ENCODE measurements at regions not wholly inside any gene's neighbourhood (a gene's known extent, or its start where the extent isn't known, plus 50 kb on each side); places are given as distances from the start of the nearest gene placed in this dataset.

- no peak overlapping the region for H3K4me3 ChIP-seq (replicated peaks; ENCODE audit: low read depth, low read length)
- TF ChIP-seq, protein P1, sequence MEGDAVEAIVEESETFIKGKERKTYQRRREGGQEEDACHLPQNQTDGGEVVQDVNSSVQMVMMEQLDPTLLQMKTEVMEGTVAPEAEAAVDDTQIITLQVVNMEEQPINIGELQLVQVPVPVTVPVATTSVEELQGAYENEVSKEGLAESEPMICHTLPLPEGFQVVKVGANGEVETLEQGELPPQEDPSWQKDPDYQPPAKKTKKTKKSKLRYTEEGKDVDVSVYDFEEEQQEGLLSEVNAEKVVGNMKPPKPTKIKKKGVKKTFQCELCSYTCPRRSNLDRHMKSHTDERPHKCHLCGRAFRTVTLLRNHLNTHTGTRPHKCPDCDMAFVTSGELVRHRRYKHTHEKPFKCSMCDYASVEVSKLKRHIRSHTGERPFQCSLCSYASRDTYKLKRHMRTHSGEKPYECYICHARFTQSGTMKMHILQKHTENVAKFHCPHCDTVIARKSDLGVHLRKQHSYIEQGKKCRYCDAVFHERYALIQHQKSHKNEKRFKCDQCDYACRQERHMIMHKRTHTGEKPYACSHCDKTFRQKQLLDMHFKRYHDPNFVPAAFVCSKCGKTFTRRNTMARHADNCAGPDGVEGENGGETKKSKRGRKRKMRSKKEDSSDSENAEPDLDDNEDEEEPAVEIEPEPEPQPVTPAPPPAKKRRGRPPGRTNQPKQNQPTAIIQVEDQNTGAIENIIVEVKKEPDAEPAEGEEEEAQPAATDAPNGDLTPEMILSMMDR (IDR thresholded peaks at IDR 0.05; ENCODE audit: low read depth, low read length, missing control alignments), result no peak
- peak; percentile 21 for DNase-seq (ENCODE audit: extremely low read depth, low read depth)
Observed at GRCh38 chr4:38290366-38290765, 330.2 kb downstream of the PTTG2 start.

DNA sequence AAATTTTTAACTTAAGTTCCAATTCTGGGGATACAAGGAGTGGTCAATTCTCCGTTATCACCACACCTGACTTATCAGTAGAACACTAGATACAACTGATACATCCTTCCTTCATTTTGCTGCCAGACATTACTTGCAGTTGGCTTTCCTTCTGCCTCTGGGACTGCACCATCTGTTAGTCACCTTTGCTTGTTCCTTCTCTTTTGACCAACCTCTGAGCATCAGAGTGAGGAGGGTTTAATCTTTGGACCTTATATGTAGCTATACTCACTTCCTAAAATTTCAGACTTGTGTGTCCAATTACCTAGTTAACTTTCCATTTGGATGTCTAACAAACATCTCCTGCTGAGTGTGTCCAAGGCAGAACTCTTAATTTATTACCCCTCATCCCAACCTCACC lies 330.7 kb downstream of the PTTG2 start:
- DNase-seq (ENCODE audit: extremely low read depth, low read depth), result no peak
- H3K4me3 ChIP-seq (replicated peaks; ENCODE audit: low read depth, low read length), result no peak overlapping the region
- TF ChIP-seq, protein P1 (IDR thresholded peaks at IDR 0.05; ENCODE audit: low read depth, low read length, missing control alignments), result no peak

DNA sequence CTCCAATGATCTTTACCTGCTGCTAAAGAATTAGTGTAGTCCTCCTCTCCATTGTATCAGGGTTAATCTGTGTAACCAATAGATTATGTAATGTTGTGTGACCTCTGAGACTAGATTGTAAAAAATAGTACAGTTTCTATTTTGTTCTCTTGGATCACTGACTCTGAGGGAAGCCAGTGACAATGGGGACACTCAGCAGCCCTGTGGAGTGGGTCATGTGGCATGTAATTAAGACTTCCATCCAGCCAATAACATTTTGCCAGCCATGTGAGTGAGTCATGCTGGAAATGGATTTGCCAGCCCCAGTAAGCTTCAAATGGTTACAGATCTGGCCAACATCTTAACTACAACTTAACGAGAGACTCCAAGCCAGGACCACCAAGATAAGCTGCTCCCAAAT lies 332.3 kb downstream of the PTTG2 start:
- DNase-seq (ENCODE audit: extremely low read depth, low read depth), result no peak

GRCh38 chr4:38294238-38294637 lies 334.0 kb downstream of the PTTG2 start:
- no peak overlapping the region for H3K4me3 ChIP-seq (replicated peaks; ENCODE audit: low read depth, low read length)
- no peak for DNase-seq (ENCODE audit: extremely low read depth, low read depth)
- TF ChIP-seq, protein P1 (IDR thresholded peaks at IDR 0.05; ENCODE audit: low read depth, low read length, missing control alignments), result no peak

More for the DNA sequence above, 332.3 kb downstream of the PTTG2 start:
- TF ChIP-seq, protein P1 (IDR thresholded peaks at IDR 0.05; ENCODE audit: low read depth, low read length, missing control alignments), result no peak
- no peak overlapping the region for H3K4me3 ChIP-seq (replicated peaks; ENCODE audit: low read depth, low read length)

DNA sequence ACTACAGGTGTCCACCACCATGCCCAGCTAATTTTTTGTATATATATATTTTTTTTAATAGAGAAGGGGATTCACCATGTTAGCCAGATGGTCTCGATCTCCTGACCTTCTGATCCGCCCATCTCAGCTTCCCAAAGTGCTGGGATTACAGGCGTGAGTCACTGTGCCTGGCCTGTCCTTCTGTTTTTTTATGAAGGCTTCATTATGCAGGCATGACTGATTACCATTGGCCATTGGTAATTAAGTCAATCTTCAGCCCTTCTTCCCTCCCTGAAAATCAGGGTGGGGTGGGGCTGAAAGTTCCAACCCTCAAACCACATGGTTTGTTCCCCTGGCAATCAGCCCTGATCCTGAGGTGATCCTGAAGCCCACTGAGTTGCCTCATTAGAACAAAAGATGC lies 336.9 kb downstream of the PTTG2 start:
- no peak overlapping the region for H3K4me3 ChIP-seq (replicated peaks; ENCODE audit: low read depth, low read length)
- TF ChIP-seq, protein P1 (IDR thresholded peaks at IDR 0.05; ENCODE audit: low read depth, low read length, missing control alignments), result no peak

DNA sequence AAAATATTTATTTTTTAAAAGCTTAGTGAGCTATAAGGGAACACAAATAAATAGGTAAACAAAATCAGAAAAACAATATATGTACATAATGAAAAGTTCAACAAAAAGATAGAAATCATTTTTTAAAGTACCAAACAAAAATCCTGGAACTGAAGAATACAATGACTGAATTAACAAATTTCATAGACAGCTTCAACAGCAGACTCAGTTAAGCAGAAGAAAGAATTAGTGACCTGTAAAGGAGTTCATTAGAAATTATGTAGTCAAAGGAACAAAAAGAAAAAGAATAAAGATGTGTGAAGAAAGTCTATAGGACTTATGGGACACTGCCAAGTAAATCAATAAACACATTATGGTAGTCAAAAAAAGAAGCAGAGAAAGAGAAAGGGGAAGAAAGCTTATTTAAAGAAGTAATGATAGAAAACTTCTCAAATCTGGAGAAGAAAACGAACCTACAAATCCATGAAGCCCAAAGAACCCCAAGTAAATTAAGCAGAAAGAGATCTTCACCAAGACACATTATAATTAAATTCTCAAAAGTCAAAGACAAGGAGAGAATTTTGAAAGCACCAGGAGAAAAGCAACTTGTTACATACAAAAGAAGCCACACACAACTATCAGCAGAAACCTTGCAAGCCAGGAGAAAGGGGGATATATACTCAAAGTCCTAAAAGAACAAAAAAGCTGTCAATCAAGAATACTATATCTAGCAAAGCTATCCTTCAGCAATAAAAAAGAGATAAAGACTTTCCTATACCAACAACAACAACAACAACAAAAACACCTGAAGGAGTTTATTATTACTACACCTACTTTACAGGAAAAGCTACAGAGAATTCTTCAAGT lies 338.9 kb downstream of the PTTG2 start:
- no peak overlapping the region for H3K4me3 ChIP-seq (replicated peaks; ENCODE audit: low read depth, low read length)
- TF ChIP-seq, protein P1 (IDR thresholded peaks at IDR 0.05; ENCODE audit: low read depth, low read length, missing control alignments), result no peak
- DNase-seq (ENCODE audit: extremely low read depth, low read depth), result no peak

More for the DNA sequence above, 336.9 kb downstream of the PTTG2 start:
- DNase-seq (ENCODE audit: extremely low read depth, low read depth), result no peak

Measured in HFF-Myc (cell line).